ENCODE measurements at regions not wholly inside any gene's neighbourhood (a gene's known extent, or its start where the extent isn't known, plus 50 kb on each side); places are given as distances from the start of the nearest gene placed in this dataset.
"Not testable (repeated sequence)": the region's sequence is repeated elsewhere in the genome, so short reads cannot be mapped to it uniquely, and the experiment has no call there.

- no peak for DNase-seq
Observed at GRCh38 chr2:153299809-153300208, 178.8 kb downstream of the RPRM start.

GRCh38 chr2:153299217-153299616 lies 179.3 kb downstream of the RPRM start:
- DNase-seq: no peak

- DNase-seq: no peak
Observed at GRCh38 chr2:153294199-153294786, 184.3 kb downstream of the RPRM start.

GRCh38 chr2:153291718-153292117 lies 186.8 kb downstream of the RPRM start:
- no peak for DNase-seq

- no peak for DNase-seq
Observed at GRCh38 chr2:153287109-153287801, 191.3 kb downstream of the RPRM start.

GRCh38 chr2:153268941-153269461 lies 209.6 kb downstream of the RPRM start:
- no peak for DNase-seq

- DNase-seq: not testable (repeated sequence)
Observed at GRCh38 chr2:153256876-153257275, 221.7 kb downstream of the RPRM start.

- not testable (repeated sequence) for DNase-seq
Observed at GRCh38 chr2:153246636-153247035, 231.9 kb downstream of the RPRM start.

- DNase-seq: no peak
Observed at GRCh38 chr2:153235516-153235915, 243.0 kb downstream of the RPRM start.

GRCh38 chr2:153232464-153232863 lies 246.1 kb downstream of the RPRM start:
- DNase-seq: no peak

GRCh38 chr2:153230977-153231376 lies 247.6 kb downstream of the RPRM start:
- DNase-seq: no peak

GRCh38 chr2:153228904-153229303 lies 249.7 kb downstream of the RPRM start:
- DNase-seq: no peak

- DNase-seq: no peak
Observed at GRCh38 chr2:153227981-153228380, 250.6 kb downstream of the RPRM start.

GRCh38 chr2:153222231-153223165 lies 256.1 kb downstream of the RPRM start:
- no peak for DNase-seq

- no peak for DNase-seq
Observed at GRCh38 chr2:153221506-153221905, 257.1 kb downstream of the RPRM start.

- DNase-seq: no peak
Observed at GRCh38 chr2:153221087-153221486, 257.5 kb downstream of the RPRM start.

- no peak for DNase-seq
Observed at GRCh38 chr2:153218851-153219250, 259.7 kb downstream of the RPRM start.

GRCh38 chr2:153214337-153214736 lies 264.2 kb downstream of the RPRM start:
- DNase-seq: no peak

- DNase-seq: no peak
Observed at GRCh38 chr2:153213022-153213421, 265.5 kb downstream of the RPRM start.

GRCh38 chr2:153197402-153198386 lies 280.9 kb downstream of the RPRM start:
- DNase-seq: no peak

- DNase-seq: no peak
Observed at GRCh38 chr2:153196378-153197058, 282.0 kb downstream of the RPRM start.

- DNase-seq: no peak
Observed at GRCh38 chr2:153195342-153195741, 283.2 kb downstream of the RPRM start.
